Stimulated activated CD8-positive, alpha-beta memory T cell treated with anti-CD3 and anti-CD28 coated beads, Interleukin-4, amount 100 ng/mL, for 48 hours (primary cell): ENCODE measurements at regions not wholly inside any gene's neighbourhood (a gene's known extent, or its start where the extent isn't known, plus 50 kb on each side); places are given as distances from the start of the nearest gene placed in this dataset.
"Not testable (repeated sequence)": the region's sequence is repeated elsewhere in the genome, so short reads cannot be mapped to it uniquely, and the experiment has no call there.

Experiments
- DNase-seq: peaks from one replicate; pipeline ENCODE4 v3.0.0-alpha.2; 2020

DNA sequence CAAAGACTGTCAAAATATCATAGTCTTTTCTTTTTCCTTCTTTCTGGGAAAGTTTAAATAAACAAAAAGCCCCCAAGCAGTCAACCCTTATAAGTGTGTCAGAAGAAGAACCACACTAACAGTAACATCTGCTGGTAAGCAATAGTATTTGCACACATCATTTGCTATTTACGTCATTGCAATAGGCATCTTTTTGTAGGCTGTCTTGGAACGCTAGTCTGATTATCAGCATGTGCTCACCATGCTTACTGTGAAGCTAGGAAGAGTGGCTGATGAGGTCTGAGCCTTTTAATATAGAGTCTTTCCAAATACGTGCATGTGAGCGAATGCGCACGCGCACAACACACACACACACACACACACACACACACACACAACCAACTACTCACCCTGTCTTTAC, 599.0 kb upstream of the TPK1 start:
- no peak for DNase-seq

DNA sequence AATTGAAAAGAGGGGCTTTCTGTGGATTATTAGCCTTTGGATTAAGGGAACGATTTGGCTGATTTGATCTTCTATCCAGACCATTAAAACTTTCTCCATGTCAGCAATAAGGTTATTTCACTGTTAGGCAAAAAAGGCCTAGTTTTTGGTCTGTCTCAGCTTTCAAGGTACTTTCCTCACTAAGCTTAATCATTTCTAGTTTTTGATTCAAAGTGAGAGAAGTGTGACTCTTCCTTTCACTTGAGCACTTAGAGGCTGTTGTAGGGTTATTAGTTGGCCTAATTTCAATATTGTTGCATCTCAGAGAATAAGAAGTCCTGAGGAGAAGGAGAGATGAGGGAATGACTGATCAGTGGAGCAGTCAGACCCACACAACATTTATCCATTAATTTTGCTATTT, 596.0 kb upstream of the TPK1 start:
- no peak for DNase-seq

DNA sequence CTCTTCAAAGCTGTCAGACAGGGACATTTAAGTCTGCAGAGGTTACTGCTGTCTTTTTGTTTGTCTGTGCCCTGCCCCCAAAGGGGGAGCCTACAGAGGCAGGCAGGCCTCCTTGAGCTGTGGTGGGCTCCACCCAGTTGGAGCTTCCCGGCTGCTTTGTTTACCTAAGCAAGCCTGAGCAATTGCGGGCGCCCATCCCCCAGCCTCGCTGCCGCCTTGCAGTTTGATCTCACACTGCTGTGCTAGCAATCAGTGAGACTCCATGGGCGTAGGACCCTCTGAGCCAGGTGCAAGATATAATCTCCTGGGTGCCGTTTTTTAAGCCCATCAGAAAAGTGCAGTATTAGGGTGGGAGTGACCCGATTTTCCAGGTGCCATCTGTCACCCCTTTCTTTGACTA, 582.6 kb upstream of the TPK1 start:
- not testable (repeated sequence) for DNase-seq

GRCh38 chr7:145411066-145411465, 575.2 kb upstream of the TPK1 start:
- DNase-seq, result no peak

- no peak for DNase-seq
Measured at GRCh38 chr7:145398758-145399157, 562.9 kb upstream of the TPK1 start.

DNA sequence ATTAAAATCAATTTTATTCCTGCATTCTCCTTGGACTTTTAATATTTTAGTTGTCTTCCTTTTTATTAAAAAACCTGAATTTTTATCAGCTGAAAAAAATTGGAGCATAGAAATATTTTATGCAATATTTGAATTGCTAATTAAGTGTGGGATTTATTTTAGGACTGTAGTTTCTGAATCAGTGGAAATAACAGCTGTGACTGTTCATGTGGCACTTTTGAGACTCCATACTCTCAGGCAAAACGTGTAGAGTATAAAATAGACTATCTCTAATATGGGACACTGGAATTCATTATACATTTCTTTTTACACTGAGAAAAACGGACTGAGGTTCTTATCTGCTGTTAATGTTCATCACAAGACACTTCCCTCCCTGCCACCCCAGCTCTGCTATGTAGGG, 558.3 kb upstream of the TPK1 start:
- no peak for DNase-seq

DNA sequence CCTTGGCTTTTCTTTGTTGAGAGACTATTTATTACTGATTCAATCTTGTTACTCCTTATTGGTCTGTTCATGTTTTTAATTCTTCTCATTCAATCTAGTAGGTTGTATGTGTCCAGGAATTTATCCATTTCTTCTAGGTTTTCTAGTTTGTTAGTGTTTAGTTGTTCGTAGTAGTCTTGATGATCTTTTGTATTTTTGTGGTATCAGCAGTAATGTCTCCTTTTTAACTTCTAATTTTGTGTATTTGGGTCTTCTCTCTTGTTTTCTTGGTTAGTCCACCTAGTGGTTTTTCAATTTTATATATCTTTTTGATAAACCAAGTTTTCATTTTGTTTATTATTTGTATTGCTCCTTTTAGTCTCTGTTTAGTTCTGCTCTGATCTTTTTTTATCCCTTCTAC, 546.9 kb upstream of the TPK1 start:
- DNase-seq, result no peak

DNA sequence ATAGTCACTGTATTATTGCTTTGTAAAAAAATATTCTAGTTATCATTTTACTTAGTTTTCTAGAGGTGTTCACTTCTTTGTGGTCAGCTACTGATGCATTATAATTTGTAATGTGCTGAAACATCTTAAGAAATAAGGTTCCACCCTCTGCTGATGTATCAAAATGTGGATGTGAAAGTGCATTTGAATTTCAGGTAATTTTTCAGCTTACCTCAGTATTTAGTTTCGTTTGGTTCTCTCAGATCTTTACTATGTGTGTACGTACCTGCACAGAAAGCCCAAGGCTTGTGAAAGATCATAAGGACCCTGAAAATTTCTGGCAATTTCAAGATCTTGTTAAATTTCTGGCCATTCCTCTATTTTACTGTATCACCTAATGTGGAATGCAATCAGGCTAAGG, 542.3 kb upstream of the TPK1 start:
- no peak for DNase-seq

- no peak for DNase-seq
Measured at GRCh38 chr7:145360511-145361100, 524.8 kb upstream of the TPK1 start.

- no peak for DNase-seq
Measured at GRCh38 chr7:145350334-145350733, 514.5 kb upstream of the TPK1 start.

DNA sequence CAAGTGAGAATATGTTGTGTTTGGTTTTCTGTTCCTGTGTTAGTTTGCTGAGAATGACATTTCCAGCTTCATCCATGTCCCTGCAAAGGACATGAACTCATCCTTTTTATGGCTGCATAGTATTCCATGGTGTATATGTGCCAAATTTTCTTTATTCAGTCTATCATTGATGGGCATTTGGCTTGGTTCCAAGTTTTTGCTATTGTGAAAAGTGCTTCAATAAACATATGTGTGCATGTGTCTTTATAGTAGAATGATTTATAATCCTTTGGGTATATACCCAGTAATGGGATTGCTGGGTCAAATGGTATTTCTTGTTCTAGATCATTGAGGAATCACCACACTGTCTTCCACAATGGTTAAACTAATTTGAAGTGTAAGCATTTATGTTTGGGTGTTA, 513.6 kb upstream of the TPK1 start:
- DNase-seq, result not testable (repeated sequence)

DNA sequence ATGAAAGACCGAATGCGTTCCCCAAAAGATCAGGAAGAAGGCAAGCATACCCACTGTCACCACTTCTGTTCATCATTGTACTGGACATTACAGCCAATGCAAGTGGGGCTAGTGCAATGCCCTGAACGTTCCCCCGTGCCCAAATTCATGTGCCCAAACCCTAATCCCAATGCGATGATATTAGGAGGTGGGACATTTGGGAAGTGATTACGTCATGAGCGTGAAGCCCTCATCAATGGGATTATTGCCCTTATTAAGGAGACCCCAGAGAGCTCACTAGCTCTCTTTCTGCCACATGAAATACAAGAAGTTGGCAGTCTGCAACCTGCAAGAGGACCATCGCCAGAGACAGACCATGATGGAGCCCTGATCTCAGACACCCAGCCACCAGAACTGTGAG, 511.4 kb upstream of the TPK1 start:
- DNase-seq, result no peak

DNA sequence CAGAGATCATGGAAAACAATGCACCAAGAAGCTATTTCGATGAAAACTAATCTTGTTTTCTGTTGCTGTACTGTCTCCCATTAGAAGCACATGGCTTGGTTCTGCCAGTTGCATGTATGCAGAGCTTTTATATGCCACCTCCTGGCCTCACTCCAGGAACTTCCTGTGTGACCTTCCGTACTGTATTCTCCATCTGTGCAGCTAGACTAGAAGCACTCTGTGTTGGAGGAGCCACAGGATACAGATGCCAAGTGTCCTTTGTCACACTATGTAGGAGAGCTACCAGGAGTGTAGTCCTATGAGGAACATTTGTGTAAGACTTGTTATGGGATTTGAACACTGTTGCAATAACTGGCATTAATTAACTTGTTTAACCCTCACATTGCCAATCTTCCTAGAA, 503.5 kb upstream of the TPK1 start:
- DNase-seq, result no peak

GRCh38 chr7:145331522-145331921, 495.7 kb upstream of the TPK1 start:
- no peak for DNase-seq

DNA sequence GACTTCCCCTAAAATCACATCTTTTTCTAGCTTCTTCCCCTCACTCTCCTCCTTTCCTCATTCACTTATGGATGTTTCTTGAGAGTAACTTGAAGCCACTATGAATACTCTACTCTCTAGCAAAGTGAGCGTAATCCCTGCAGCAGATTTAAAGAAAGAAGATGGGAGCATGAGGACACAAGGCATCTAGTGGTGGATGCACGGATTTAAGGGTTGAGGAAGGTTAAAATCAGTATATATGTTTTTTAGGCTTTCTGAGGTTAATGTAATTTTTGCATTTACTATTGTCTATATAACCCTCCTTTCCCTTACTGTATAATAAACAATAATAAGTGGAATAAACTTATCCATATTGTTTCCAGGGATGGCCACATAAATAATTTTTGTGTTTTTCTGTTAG, 495.2 kb upstream of the TPK1 start:
- DNase-seq, result no peak

- DNase-seq, result no peak
Measured at GRCh38 chr7:145327646-145328045, 491.8 kb upstream of the TPK1 start.

GRCh38 chr7:145324081-145324480, 488.2 kb upstream of the TPK1 start:
- DNase-seq, result no peak

DNA sequence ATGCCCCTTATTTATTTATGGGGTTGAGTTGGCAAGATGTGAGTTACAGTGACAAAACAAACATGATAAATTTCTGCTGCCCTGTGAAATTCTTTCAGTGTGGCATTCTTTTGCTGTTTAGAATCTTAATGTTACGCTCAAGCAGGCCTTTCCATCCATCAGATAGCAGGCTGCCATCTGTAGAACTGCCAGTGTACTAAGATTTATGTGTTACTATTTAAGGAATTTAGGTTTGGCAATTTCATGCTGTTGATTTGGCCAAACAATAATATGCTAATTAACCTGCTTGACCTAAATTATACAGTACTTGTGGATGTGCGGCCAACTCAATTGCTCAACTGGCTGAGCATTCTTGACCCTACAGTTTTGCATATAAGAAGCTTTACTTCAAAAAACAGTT, 477.7 kb upstream of the TPK1 start:
- no peak for DNase-seq

GRCh38 chr7:145293754-145294153, 457.9 kb upstream of the TPK1 start:
- DNase-seq, result no peak

GRCh38 chr7:145293228-145293701, 457.4 kb upstream of the TPK1 start:
- no peak for DNase-seq

- DNase-seq, result no peak
Measured at GRCh38 chr7:145289384-145289783, 453.5 kb upstream of the TPK1 start.

DNA sequence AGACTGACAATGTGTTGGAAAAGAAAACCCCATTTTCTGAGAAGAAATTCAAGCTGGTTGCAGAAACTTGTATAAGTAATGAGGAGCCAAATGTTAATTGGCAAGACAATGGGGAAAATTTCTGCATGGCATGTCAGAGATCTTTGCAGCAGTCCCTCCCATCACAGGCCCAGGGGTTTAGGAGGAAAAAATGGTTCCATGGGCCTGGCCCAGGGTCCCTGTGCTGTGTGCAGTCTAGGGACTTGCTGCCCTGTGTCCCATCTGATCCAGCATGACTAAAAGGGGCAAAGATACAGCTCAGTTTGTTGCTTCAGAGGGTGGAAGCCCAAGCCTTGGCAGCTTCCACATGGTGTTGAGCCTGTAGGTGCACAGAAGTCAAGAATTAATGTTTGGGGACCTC, 440.3 kb upstream of the TPK1 start:
- no peak for DNase-seq

- DNase-seq, result no peak
Measured at GRCh38 chr7:145269418-145270161, 433.7 kb upstream of the TPK1 start.

GRCh38 chr7:145265180-145265579, 429.3 kb upstream of the TPK1 start:
- DNase-seq, result no peak

DNA sequence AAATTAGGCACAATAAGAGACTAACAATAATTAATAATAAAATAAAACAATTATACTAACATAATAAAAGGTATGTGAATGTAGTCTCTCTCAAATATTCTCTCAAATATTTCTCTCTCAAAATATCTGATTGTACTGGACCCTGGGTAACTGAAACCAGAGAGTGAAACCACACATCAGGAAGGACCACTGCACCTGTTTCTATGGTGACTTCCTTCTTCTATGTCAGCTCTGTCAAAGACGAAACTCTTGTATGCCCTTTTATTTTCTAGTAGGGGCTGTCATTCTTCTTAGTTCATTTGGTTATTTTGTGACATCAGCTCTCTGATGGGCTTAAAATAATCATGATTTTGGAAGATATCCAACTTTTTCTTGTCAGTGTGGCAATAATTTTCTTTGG, 428.0 kb upstream of the TPK1 start:
- no peak for DNase-seq
